ENCODE measurements at regions not wholly inside any gene's neighbourhood (a gene's known extent, or its start where the extent isn't known, plus 50 kb on each side); places are given as distances from the start of the nearest gene placed in this dataset.

DNA sequence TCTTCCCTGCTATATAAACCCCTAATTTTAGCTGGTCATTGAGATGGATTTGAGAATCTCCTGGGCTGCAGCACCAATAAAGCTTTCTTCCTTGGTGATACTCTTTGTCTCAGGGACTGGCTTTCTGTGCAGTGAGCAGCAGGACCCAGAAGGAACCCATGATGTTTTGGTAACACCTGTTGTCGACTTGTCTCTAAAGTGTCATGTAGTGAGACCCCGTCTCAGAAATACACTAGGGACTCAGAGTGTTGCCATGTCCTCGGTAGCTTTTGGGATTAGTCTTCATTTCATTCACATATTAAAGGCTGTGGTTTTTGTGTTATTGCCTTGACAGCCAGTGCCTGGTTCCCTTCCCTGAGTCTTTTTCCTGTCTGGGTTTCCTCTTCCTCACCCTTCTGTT, 1078.7 kb downstream of the TBC1D22A start:
- TF ChIP-seq, protein P1, sequence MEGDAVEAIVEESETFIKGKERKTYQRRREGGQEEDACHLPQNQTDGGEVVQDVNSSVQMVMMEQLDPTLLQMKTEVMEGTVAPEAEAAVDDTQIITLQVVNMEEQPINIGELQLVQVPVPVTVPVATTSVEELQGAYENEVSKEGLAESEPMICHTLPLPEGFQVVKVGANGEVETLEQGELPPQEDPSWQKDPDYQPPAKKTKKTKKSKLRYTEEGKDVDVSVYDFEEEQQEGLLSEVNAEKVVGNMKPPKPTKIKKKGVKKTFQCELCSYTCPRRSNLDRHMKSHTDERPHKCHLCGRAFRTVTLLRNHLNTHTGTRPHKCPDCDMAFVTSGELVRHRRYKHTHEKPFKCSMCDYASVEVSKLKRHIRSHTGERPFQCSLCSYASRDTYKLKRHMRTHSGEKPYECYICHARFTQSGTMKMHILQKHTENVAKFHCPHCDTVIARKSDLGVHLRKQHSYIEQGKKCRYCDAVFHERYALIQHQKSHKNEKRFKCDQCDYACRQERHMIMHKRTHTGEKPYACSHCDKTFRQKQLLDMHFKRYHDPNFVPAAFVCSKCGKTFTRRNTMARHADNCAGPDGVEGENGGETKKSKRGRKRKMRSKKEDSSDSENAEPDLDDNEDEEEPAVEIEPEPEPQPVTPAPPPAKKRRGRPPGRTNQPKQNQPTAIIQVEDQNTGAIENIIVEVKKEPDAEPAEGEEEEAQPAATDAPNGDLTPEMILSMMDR (IDR thresholded peaks at IDR 0.05): no peak
- TF ChIP-seq POLR2A (IDR thresholded peaks at IDR 0.05): no peak

All from adrenal gland (tissue), 5 donors.